HT-29 (cell line): ENCODE measurements at regions not wholly inside any gene's neighbourhood (a gene's known extent, or its start where the extent isn't known, plus 50 kb on each side); places are given as distances from the start of the nearest gene placed in this dataset.

Experiments
- DNase-seq: peaks from one replicate; pipeline ENCODE4 v3.0.0-alpha.2; 2015; ENCODE audit warnings: low spot score

DNA sequence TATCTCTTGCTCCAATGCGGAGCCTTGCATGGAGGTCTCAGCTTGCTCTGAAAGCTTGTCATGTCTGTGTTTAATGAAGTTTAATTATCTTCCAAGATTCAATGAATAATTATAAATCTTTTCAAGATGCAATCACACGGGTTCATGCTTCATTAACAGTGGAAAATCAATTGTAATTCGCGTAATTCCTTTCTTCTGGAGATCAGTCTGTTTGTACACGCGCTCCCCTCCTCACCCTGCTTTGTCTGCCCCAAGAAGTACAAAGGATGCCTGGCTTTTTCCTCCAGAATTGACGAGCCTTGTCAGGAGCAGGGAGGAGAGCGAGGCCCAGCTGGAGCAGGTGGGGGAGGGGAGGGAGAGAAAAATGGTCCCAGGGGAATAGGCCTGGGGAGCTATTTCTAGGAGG is 65.0 kb upstream of the DISP3 start:
- no peak for DNase-seq

GRCh38 chr1:11414926-11415538 is 63.9 kb upstream of the DISP3 start:
- DNase-seq: no peak

- no peak for DNase-seq
These were observed 61.8 kb upstream of the DISP3 start for GRCh38 chr1:11417162-11417561.

DNA sequence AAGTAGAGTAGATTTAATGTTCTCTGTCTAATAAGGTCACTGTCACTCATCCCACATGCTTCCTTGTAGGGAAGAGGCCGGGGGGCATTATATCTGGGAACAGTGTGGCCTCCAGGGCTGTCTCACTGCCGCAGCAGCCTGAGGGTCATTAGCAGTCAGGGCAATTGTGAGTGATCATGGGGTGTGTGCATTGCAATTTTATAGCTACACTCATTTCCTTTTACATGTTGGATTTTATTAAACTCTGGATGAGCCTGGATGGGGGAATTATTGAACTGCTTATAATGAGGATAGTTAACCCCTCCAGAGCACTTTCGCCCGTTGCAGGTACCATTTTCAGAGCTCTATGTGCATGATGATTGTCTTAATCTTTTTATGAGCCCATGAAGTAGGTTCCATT is 60.9 kb upstream of the DISP3 start:
- DNase-seq: no peak

DNA sequence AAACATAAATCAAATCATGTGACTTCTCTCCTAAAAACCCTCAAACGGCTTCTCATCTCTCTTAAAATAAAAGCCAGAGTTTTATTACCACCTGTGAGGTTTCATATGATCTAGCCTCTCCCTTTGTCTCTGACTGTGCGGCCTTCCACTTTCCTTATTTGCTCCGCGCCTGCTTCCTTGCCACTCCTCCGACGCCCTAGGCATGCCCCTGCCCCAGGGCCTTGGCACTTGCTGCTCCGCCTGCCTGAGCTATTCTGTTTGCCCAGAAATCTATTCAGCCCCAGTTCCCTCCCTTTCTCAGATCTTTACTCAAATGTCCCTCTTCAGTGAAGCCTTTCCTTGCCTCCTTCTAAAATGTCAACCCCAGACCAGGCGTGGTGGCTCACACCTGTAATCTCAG is 57.5 kb upstream of the DISP3 start:
- DNase-seq: no peak

- DNase-seq: no peak
These were observed 56.3 kb upstream of the DISP3 start for GRCh38 chr1:11422686-11423085.

- no peak for DNase-seq
These were observed 52.3 kb upstream of the DISP3 start for GRCh38 chr1:11426617-11427016.

DNA sequence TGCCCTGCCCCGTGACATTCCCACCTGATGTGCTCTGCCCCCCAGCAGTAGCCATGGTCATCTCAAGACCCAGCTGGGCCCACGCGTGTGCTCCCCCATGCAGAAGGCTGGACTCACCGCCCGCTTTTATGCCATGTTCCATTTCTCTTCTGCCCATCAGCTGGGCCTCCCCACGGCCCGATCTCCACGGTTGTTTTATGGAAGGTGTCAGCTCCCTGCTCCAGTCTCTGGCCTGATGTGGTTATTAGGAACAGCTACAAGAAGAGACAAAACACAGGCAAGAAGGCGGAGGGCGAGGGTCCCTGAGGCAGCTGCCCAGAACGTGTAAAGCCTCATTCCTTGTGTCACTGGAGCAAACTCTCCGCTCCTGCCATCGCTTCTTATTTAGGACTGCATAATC is 50.2 kb upstream of the DISP3 start:
- no peak for DNase-seq
